AG08396 (cell line): ENCODE measurements at regions not wholly inside any gene's neighbourhood (a gene's known extent, or its start where the extent isn't known, plus 50 kb on each side); places are given as distances from the start of the nearest gene placed in this dataset.
"Not testable (repeated sequence)": the region's sequence is repeated elsewhere in the genome, so short reads cannot be mapped to it uniquely, and the experiment has no call there.

Source experiments
- DNase-seq: peaks from one replicate; pipeline ENCODE4 v3.0.0; 2012; ENCODE audit warnings: low spot score, mixed read lengths

DNA sequence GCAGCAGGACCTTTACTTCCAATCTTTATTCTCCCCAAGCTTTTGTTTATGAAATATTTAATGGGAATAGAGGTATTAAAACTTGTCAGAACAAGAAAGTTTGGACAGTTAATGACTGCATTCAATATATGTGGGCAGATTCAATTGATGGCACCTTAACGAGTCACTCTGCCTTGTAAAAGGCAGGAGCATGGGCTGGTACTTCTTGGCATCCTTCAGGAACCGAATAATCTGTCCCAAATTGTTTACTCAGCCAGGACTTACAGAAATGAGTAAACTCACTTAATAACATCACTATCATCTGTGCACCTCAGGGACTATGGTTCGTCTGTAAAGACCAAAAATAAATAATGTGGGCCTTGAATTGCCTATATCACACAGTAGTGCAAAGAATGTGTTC is 1280.3 kb upstream of the TMEFF2 start:
- no peak for DNase-seq

DNA sequence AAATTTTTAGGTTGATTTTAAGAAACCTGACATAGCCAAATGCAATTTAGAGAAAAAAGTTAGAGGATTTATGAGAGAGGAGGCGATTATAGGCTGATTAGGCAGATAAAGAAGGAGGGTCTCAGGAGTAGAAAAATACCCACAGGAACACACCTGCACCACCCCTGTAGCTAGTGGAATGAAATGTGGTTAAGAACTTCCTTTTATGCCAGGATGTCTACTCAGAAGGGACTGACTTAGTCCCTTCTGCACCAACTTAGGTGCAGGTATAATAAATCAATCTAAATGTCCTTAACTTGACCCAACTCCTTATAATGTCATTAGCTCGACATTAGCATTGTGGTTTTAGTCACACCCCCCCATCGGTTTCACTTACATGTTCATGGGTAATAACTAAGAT is 1274.5 kb upstream of the TMEFF2 start:
- no peak for DNase-seq

DNA sequence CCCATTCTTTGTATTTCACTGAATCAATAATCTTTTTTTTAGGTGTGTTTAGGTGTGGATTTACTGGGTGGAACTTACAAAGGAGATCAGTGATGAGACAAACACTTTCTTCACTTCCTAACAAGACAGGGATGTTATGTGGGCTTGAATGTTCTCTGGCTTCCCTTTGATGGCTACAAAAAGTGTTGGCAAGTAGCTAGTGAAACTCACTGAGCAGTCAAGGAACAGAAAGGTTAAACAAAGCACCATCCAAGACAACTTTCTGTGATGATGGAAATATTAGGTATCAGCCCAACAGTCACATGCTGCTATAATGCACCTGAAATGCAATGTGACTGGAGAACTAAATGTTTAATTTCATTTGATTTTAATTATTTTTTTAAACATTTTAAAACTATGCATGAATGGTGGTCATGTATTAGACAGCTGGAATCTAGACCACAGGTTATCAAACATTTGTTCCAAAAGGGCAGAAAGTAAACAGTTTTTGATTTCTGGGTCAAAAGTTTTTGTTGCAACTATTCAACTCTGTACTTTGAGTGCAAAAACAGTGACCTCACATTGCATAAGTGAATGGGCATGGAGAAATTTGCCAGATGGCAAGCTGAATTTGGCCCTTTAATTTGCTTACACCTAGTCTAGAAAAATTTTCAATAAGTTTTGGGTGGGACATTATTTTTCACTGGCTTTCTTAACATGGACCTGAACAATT is 1272.7 kb upstream of the TMEFF2 start:
- DNase-seq = no peak

- DNase-seq = no peak
Observed at GRCh38 chr2:193463011-193463410, 1268.3 kb upstream of the TMEFF2 start.

- no peak for DNase-seq
Observed at GRCh38 chr2:193462411-193462810, 1267.7 kb upstream of the TMEFF2 start.

DNA sequence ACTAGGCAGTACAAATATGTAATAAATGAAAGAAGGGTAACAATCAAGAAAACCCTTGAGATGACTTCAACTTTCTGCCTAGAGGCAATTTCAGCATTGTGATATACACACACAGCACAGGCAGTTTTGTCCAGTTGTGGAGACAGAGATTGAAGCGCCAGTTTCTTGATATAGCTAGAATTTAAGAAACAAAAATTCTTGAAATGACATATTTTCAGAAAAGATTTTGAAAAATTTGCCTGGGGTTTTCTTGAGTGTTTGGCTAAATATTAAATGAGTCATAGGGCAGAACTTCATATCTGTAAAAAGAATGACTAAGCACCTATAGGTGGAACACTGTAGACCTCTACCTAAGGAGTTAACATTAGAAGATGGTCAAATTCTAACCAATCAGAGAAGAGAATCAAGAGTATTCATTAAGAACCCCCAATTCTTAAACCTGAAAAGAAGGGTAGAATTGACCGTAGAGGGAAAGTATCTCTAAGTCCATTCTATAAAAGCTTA is 1266.8 kb upstream of the TMEFF2 start:
- no peak for DNase-seq

DNA sequence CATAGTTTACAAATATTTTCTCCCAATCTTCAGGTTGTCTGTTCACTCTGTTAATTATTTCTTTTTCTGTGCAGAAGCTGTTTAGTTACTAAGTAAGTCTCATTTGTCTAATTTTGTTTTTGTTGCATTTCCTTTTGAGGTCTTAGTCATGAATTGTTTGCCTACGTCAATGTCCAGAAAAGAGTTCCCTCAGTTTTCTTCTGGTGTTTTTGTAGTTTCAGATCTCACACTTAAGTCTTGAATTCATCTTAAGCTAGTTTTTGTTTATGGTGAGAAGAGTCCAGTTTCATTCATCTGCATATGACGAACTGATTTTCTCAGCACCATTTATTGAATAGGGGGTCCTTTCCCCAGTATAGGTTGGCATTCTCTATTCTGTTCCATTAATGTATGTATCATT is 1252.2 kb upstream of the TMEFF2 start:
- no peak for DNase-seq

DNA sequence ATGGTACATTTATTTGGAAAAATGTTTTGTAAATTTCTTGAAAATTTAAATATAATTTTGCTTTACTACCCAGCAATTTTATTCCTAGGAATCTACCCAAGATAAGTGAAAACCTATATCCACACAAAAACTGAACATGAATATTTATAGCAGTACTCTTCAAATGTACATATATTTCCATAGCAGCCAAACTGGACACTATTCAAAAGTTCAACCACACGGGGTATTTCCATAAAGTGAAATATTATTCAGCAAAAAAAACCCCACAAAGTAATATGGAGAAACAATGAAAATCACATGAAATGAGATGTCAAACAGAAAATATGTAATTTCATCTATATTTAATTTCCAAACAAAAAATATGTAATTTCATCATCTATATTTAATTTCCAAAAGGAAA is 1247.6 kb upstream of the TMEFF2 start:
- no peak for DNase-seq

- DNase-seq = no peak
Observed at GRCh38 chr2:193428336-193428818, 1233.6 kb upstream of the TMEFF2 start.

GRCh38 chr2:193412368-193412767 is 1217.6 kb upstream of the TMEFF2 start:
- not testable (repeated sequence) for DNase-seq

DNA sequence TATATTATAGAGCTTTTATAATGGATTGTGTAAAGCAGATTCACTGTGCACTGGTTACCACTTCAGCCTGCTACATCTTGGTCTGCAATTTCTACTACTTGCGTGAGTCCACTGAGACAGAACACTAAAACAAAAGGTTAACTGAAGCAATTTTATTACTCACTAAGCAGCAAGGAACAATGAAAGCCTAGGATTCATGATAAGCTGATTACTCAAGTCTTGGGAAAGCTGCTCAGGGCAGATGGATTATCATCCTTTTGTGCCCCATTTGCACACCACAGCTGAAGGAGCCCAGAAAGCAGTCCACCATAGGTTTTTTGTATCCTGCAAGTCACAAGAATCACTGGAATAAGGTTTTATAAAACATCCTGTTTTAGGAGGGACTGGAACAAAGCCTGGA is 1215.2 kb upstream of the TMEFF2 start:
- no peak for DNase-seq

- no peak for DNase-seq
Observed at GRCh38 chr2:193382583-193382982, 1187.8 kb upstream of the TMEFF2 start.

DNA sequence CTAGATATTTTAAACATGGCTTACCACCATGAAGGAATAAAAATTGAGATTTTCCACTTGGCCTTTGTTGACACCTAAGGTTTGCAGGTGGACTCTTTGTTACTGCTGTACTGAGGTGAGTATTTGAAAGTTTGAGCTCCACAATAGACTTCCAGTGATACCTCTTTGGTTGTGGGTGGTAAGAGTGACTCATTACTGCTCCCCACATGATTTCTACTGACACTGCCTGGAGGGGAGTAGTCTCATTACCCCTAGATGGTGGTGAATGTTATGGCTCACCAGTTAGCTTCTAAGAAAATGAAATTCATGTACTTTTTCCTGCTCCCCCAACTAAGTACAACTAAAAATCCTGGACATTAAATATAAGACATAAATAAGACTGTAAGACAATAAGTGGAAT is 1183.1 kb upstream of the TMEFF2 start:
- no peak for DNase-seq

DNA sequence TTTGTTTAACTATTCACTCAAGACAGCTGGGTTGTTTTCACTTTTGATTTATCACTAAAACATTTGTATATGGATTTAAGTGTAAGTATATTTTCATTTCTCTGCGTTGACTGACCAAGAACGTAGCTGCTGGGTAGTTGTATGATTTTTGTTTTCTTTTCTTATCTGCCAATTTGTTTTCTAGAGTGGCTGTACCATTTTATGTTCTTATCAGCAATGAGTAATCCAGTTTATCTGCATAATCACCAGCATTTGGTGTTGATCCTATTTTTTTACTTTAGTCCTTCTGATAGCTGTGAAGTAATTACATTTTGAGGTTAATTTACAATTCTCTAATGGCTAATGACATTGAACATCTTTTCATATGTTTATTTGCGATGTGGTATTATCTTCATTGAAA is 1178.4 kb upstream of the TMEFF2 start:
- no peak for DNase-seq

GRCh38 chr2:193371200-193371599 is 1176.5 kb upstream of the TMEFF2 start:
- DNase-seq = no peak

DNA sequence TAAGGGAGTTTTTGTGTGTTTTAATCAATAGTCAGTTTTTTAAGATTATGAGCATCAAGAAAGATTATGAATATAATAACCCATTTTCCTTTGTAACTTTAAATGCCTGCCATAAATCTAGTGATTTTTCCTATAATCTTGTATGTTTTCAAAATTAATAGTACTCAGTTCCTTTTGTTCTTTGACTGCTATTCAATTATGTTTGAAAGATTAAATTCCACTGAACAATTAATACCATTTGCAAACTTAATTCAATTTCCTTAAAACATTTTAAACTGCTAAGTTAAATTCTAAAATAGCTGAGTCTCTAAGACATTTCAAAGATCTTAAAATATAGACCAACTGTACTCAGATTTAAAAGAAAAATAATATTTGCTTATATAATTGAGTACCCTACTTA is 1173.9 kb upstream of the TMEFF2 start:
- DNase-seq = no peak

- DNase-seq = no peak
Observed at GRCh38 chr2:193357508-193357907, 1162.8 kb upstream of the TMEFF2 start.

DNA sequence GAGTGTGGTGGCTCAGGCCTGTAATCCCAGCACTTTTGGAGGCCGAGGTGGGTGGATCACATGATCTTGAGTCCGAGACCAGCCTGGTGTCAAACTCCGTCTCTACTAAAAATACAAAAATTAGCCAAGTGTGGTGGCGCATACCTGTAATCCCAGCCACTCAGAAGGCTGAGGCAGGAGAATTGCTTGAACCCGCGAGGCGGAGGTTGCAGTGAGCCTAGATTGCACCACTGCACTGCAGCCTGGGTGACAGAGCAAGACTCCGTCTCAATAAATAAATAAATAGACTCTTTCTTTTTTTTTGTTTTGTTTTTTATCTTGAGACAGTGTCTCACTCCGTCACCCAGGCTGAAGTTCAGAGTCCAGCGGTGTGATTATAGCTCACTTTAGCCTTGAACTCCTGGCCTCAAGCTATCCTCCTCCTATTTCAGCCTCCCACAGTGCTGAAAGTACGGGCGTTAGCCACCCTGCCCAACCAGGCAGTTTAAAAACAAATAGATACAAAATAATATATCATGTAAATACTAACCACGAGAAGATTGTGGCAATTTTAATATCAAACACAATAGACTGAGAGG is 1158.0 kb upstream of the TMEFF2 start:
- not testable (repeated sequence) for DNase-seq

DNA sequence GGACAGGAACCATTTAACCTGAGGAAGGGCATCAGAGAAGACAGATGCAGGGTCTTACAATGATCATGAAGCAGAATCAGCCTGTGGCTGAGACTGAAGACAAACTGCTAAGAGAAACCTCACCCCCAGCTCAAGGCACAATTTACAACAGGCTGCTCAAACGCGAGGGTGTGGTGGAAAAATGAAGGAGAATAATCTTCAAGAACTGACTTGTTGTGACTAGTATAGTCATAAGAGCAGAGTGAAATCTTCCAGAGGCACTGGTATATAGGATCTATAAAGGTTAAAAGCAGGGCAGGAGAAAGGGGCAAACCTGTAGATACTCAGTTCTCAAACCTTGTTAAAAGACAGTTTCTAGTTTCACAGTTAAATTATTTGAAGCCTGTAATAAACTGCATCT is 1155.8 kb upstream of the TMEFF2 start:
- DNase-seq = no peak

GRCh38 chr2:193349642-193350041 is 1154.9 kb upstream of the TMEFF2 start:
- no peak for DNase-seq

GRCh38 chr2:193348055-193348454 is 1153.3 kb upstream of the TMEFF2 start:
- DNase-seq = no peak

GRCh38 chr2:193336781-193337180 is 1142.0 kb upstream of the TMEFF2 start:
- DNase-seq = no peak

GRCh38 chr2:193334401-193334800 is 1139.7 kb upstream of the TMEFF2 start:
- DNase-seq = no peak

DNA sequence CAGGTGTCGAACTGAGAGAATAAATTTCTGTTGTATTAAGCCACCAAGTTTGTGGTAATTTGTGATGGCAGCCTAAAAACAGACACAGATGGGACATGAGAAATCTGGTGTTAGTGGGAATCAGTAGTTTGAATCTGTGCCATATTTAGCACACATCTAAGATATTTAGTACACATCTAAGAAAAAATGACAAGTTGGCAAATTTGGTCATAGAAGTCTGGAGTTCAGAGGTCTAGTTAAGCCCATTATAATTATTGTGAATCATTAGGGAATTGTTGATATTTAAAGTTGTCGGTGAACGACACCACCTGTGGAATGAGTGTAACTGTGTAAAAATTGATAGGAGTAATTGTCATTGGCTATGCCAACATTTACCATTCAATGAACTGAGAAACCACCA is 1138.8 kb upstream of the TMEFF2 start:
- DNase-seq = no peak
